Activated CD4-positive, CD25-positive, alpha-beta regulatory T cell treated with anti-CD3 and anti-CD28 coated beads, Interleukin-2, amount 50 U/mL, for 24 hours (primary cell): ENCODE measurements at regions not wholly inside any gene's neighbourhood (a gene's known extent, or its start where the extent isn't known, plus 50 kb on each side); places are given as distances from the start of the nearest gene placed in this dataset.
A peak's percentile ranks its signal among the peaks of the same experiment; 100 is the strongest.

Experiments
- ATAC-seq, 2 donors: fragments of 150-1000 bp; cut with Tn5 transposase; one replicate each; pipeline ENCODE4 v1.10.0; 2021; ENCODE audit warnings: mild to moderate bottlenecking in 1 of 2, moderate library complexity in 1 of 2

GRCh38 chr11:10387206-10388083 is 67.6 kb upstream of the AMPD3 start:
- no peak for ATAC-seq

GRCh38 chr11:10388101-10388500 is 67.0 kb upstream of the AMPD3 start:
- ATAC-seq, result no peak

DNA sequence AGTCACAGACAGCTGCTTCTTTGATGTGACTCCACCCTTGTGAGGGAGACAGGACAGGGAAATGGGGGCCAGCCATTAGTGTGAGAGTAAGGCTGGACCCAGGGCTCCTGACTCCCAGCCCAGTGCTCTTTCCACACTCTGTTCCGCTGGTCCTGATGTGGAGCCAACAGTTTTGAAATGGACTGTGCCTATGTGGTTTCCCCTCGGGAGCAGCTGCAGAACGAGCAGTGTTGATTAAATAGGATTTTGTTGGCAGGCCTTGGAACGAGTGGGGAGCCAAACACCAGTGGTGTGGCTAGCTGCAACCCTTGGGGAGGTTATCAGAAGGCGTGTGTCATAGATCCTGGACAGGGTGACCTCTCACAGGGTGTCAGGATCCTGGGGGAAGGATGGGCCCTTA is 66.5 kb upstream of the AMPD3 start:
- ATAC-seq, result no peak

- no peak for ATAC-seq
Observed at GRCh38 chr11:10390375-10390774, 64.7 kb upstream of the AMPD3 start.

GRCh38 chr11:10392095-10393079 is 62.7 kb upstream of the AMPD3 start:
- no peak for ATAC-seq

GRCh38 chr11:10394229-10395101 is 60.6 kb upstream of the AMPD3 start:
- ATAC-seq, result no peak

DNA sequence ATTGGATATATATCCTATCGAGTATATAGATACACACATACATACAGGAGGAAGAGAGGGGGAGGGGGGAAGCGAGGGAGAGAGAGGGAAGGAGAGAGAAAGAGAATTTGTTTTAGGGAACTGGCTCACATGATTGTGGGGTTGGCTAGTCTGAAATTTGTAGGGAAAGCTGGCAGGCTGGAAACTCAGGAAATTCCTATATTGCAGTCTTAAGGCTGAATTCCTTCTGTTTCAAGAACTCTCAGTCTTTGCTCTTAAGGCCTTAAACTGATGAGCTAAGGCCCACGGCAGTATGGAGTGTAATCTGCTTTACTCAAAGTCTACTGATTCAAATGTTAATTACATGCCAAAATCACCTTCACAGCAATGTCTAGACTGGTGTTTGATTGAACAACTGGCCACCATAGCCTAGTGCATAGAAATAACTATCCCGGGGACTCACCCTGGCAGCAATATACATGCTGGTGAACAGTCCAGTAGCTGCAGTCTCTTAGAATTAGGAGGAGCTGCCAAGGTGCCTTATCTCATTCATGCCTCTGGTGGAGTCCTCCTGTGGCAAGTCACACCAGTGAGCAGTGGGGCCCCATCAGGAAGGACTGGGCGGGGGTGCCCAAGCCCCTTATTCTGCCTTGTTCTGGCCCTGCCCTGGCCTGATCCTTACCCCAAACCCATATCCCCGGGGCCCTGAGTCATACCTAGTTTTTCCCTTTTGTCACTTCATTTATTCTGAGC is 59.7 kb upstream of the AMPD3 start:
- ATAC-seq, result no peak

DNA sequence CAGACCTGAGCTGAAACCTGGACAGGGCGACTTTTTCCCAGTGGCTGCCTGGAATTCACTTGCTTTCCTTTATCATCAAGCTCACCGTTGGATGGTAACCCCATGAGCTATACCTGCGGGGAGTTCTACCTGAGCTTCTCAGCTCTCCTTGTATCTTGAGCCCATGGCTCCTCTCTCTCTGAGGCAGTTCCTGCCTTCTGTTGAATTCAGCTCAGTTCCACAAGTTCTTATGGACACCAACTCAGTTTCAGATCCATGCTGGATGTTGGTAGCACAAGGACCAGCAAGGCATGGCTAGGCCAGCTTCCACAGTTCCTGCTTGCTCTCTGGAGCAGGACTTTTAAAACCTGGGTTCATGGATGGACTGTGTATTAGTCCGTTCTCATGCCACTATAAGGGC is 58.3 kb upstream of the AMPD3 start:
- no peak for ATAC-seq

- no peak for ATAC-seq
Observed at GRCh38 chr11:10397226-10397987, 57.7 kb upstream of the AMPD3 start.

- ATAC-seq, result peak in 1 of 2 donors; percentile 3
Observed at GRCh38 chr11:10398525-10398924, 56.5 kb upstream of the AMPD3 start.

GRCh38 chr11:10400856-10401255 is 54.2 kb upstream of the AMPD3 start:
- no peak for ATAC-seq

DNA sequence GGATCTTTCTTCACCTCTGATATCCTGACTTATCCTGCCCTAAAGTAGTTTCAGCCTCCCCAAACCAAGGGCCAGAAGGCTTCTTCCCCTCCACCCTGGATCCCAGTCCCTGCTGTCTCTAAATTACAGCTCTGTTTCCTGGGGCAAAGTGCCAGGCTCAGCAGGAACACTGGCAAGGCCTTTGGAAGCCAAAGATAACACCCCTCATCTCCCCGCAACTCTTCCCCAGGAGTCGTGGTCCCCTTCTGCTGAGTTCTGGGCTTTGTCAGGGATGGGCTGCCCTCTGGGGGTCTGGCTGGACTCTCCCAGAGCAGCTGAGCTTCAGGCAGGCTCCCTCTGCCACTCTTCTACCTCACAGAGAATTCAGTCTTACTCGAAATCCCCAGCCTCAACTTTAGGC is 53.8 kb upstream of the AMPD3 start:
- ATAC-seq, result no peak

DNA sequence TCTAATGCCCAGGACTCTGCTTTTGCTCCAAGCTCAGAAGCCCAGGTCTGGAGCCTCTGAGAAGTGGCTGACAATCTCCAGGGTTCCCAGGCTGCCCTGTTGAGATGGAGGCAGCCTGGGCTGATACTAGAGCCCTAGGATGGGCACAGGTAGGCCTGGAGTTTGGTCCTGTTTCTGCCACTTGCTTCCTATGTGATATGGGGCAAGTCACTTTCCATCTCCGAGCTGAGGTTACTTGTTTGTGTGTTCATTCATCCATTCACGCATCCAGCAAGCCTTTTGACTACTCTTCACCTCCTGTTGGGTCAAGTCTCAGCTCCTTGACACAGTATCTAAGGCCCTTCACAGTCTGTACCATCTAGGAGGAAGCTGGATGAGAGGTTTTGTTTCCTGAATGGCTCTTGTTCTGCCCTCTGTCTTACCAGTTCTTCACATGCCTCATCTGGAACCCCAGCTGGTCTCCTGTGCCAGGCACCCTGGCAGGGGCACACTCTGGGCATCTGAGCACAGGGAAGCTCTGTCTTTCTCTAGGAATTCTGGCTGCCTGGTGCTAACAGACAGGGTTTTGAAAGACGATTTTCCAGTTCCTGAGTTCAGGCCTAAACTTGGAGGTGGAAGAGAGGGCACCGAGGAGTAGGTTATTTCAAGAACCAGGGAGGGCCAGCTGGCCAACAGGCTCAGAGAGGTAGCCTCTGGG is 53.2 kb upstream of the AMPD3 start:
- ATAC-seq, result no peak
